WTC11 (cell line): ENCODE measurements at regions not wholly inside any gene's neighbourhood (a gene's known extent, or its start where the extent isn't known, plus 50 kb on each side); places are given as distances from the start of the nearest gene placed in this dataset.

ENCODE experiments used
- ETV6 ChIP-seq: sonication (generic); formaldehyde crosslinking; IDR thresholded peaks from 2 replicates; pipeline ENCODE4 v1.8.1; 2022; ENCODE audit warnings: mild to moderate bottlenecking, missing genetic modification reagents
- MYBL2 ChIP-seq: sonication (generic); formaldehyde crosslinking; IDR thresholded peaks from 2 replicates; pipeline ENCODE4 v1.8.1; 2023; ENCODE audit warnings: mild to moderate bottlenecking, moderate library complexity, missing genetic modification reagents
- NR2C2 ChIP-seq: sonication (generic); formaldehyde crosslinking; IDR thresholded peaks from 2 replicates; pipeline ENCODE4 v1.8.0; 2022; ENCODE audit warnings: mild to moderate bottlenecking, missing genetic modification reagents
- ZNF423 ChIP-seq: fragments of 250-450 bp; sonication (Bioruptor Pico); IDR thresholded peaks from 2 replicates; pipeline ENCODE4 v2.1.2; 2022; ENCODE audit warnings: mild to moderate bottlenecking, moderate library complexity
- TF ChIP-seq, protein P1 (sequence below): sonication (generic); formaldehyde crosslinking; IDR thresholded peaks from 2 replicates; pipeline ENCODE4 v1.8.1; 2023; ENCODE audit warnings: mild to moderate bottlenecking, missing genetic modification reagents, moderate library complexity
- TF ChIP-seq, protein P2 (sequence below): fragments of 200-600 bp; IDR thresholded peaks from 2 replicates; pipeline ENCODE4 v1.8.0; 2022; ENCODE audit warnings: antibody characterized with exemption
- TF ChIP-seq, protein P3 (sequence below): fragments of 250-450 bp; sonication (Bioruptor Pico); IDR thresholded peaks from 2 replicates; pipeline ENCODE4 v2.1.2; 2022; ENCODE audit warnings: mild to moderate bottlenecking, moderate library complexity
- TF ChIP-seq, protein P4 (sequence below): sonication (generic); formaldehyde crosslinking; IDR thresholded peaks from 2 replicates; pipeline ENCODE4 v1.8.1; 2023; ENCODE audit warnings: mild to moderate bottlenecking, missing genetic modification reagents
- TF ChIP-seq, protein P5 (sequence below): sonication (generic); formaldehyde crosslinking; IDR thresholded peaks from 2 replicates; pipeline ENCODE4 v1.8.1; 2023; ENCODE audit warnings: mild to moderate bottlenecking, moderate library complexity, missing genetic modification reagents
- TF ChIP-seq, protein P6 (sequence below): sonication (generic); formaldehyde crosslinking; IDR thresholded peaks from 2 replicates; pipeline ENCODE4 v1.8.1; 2022; ENCODE audit warnings: low read depth, missing genetic modification reagents, borderline replicate concordance
- TF ChIP-seq, protein P7 (sequence below): fragments of 250-450 bp; sonication (Bioruptor Pico); IDR thresholded peaks from 2 replicates; pipeline ENCODE4 v1.9.0; 2021; ENCODE audit warnings: mild to moderate bottlenecking
- TF ChIP-seq, protein P8 (sequence below): sonication (generic); formaldehyde crosslinking; IDR thresholded peaks from 2 replicates; pipeline ENCODE4 v1.8.1; 2023; ENCODE audit warnings: mild to moderate bottlenecking, missing genetic modification reagents, borderline replicate concordance

DNA sequence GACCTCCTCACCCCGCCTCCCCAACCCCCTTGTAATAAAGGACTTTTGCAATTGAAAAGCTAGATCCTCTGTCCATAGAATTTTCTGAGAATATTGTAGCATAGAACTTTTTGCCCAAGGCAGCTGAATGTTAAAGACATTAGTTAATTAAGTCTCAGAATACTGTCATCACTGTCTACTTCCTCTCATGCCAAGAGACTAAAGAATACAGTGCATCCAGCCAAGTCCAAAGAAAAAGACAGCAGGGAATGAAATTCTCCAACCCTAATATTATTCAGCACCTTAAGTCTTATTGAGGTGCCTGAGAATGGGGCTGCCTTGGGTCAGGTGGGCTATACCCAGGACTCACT, 313.3 kb upstream of the GATB start:
- TF ChIP-seq, protein P1, sequence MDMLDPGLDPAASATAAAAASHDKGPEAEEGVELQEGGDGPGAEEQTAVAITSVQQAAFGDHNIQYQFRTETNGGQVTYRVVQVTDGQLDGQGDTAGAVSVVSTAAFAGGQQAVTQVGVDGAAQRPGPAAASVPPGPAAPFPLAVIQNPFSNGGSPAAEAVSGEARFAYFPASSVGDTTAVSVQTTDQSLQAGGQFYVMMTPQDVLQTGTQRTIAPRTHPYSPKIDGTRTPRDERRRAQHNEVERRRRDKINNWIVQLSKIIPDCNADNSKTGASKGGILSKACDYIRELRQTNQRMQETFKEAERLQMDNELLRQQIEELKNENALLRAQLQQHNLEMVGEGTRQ = no peak
- TF ChIP-seq, protein P2, sequence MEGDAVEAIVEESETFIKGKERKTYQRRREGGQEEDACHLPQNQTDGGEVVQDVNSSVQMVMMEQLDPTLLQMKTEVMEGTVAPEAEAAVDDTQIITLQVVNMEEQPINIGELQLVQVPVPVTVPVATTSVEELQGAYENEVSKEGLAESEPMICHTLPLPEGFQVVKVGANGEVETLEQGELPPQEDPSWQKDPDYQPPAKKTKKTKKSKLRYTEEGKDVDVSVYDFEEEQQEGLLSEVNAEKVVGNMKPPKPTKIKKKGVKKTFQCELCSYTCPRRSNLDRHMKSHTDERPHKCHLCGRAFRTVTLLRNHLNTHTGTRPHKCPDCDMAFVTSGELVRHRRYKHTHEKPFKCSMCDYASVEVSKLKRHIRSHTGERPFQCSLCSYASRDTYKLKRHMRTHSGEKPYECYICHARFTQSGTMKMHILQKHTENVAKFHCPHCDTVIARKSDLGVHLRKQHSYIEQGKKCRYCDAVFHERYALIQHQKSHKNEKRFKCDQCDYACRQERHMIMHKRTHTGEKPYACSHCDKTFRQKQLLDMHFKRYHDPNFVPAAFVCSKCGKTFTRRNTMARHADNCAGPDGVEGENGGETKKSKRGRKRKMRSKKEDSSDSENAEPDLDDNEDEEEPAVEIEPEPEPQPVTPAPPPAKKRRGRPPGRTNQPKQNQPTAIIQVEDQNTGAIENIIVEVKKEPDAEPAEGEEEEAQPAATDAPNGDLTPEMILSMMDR = no peak
- TF ChIP-seq, protein P3, sequence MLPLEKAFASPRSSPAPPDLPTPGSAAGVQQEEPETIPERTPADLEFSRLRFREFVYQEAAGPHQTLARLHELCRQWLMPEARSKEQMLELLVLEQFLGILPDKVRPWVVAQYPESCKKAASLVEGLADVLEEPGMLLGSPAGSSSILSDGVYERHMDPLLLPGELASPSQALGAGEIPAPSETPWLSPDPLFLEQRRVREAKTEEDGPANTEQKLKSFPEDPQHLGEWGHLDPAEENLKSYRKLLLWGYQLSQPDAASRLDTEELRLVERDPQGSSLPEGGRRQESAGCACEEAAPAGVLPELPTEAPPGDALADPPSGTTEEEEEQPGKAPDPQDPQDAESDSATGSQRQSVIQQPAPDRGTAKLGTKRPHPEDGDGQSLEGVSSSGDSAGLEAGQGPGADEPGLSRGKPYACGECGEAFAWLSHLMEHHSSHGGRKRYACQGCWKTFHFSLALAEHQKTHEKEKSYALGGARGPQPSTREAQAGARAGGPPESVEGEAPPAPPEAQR (CRISPR knock-in tag) = no peak
- no peak for TF ChIP-seq MYBL2 (CRISPR knock-in tag)
- TF ChIP-seq ZNF423 (CRISPR knock-in tag) = no peak
- TF ChIP-seq, protein P4, sequence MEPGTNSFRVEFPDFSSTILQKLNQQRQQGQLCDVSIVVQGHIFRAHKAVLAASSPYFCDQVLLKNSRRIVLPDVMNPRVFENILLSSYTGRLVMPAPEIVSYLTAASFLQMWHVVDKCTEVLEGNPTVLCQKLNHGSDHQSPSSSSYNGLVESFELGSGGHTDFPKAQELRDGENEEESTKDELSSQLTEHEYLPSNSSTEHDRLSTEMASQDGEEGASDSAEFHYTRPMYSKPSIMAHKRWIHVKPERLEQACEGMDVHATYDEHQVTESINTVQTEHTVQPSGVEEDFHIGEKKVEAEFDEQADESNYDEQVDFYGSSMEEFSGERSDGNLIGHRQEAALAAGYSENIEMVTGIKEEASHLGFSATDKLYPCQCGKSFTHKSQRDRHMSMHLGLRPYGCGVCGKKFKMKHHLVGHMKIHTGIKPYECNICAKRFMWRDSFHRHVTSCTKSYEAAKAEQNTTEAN = no peak
- TF ChIP-seq, protein P5, sequence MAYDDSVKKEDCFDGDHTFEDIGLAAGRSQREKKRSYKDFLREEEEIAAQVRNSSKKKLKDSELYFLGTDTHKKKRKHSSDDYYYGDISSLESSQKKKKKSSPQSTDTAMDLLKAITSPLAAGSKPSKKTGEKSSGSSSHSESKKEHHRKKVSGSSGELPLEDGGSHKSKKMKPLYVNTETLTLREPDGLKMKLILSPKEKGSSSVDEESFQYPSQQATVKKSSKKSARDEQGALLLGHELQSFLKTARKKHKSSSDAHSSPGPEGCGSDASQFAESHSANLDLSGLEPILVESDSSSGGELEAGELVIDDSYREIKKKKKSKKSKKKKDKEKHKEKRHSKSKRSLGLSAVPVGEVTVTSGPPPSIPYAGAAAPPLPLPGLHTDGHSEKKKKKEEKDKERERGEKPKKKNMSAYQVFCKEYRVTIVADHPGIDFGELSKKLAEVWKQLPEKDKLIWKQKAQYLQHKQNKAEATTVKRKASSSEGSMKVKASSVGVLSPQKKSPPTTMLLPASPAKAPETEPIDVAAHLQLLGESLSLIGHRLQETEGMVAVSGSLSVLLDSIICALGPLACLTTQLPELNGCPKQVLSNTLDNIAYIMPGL = no peak
- TF ChIP-seq, protein P6, sequence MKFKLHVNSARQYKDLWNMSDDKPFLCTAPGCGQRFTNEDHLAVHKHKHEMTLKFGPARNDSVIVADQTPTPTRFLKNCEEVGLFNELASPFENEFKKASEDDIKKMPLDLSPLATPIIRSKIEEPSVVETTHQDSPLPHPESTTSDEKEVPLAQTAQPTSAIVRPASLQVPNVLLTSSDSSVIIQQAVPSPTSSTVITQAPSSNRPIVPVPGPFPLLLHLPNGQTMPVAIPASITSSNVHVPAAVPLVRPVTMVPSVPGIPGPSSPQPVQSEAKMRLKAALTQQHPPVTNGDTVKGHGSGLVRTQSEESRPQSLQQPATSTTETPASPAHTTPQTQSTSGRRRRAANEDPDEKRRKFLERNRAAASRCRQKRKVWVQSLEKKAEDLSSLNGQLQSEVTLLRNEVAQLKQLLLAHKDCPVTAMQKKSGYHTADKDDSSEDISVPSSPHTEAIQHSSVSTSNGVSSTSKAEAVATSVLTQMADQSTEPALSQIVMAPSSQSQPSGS = no peak
- TF ChIP-seq, protein P7, sequence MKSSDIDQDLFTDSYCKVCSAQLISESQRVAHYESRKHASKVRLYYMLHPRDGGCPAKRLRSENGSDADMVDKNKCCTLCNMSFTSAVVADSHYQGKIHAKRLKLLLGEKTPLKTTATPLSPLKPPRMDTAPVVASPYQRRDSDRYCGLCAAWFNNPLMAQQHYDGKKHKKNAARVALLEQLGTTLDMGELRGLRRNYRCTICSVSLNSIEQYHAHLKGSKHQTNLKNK (CRISPR knock-in tag) = no peak
- no peak for TF ChIP-seq ETV6 (CRISPR knock-in tag)
- no peak for TF ChIP-seq NR2C2 (CRISPR knock-in tag)
- TF ChIP-seq, protein P8, sequence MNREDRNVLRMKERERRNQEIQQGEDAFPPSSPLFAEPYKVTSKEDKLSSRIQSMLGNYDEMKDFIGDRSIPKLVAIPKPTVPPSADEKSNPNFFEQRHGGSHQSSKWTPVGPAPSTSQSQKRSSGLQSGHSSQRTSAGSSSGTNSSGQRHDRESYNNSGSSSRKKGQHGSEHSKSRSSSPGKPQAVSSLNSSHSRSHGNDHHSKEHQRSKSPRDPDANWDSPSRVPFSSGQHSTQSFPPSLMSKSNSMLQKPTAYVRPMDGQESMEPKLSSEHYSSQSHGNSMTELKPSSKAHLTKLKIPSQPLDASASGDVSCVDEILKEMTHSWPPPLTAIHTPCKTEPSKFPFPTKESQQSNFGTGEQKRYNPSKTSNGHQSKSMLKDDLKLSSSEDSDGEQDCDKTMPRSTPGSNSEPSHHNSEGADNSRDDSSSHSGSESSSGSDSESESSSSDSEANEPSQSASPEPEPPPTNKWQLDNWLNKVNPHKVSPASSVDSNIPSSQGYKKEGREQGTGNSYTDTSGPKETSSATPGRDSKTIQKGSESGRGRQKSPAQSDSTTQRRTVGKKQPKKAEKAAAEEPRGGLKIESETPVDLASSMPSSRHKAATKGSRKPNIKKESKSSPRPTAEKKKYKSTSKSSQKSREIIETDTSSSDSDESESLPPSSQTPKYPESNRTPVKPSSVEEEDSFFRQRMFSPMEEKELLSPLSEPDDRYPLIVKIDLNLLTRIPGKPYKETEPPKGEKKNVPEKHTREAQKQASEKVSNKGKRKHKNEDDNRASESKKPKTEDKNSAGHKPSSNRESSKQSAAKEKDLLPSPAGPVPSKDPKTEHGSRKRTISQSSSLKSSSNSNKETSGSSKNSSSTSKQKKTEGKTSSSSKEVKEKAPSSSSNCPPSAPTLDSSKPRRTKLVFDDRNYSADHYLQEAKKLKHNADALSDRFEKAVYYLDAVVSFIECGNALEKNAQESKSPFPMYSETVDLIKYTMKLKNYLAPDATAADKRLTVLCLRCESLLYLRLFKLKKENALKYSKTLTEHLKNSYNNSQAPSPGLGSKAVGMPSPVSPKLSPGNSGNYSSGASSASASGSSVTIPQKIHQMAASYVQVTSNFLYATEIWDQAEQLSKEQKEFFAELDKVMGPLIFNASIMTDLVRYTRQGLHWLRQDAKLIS (CRISPR knock-in tag) = no peak
